H1 (cell line): ENCODE measurements at regions not wholly inside any gene's neighbourhood (a gene's known extent, or its start where the extent isn't known, plus 50 kb on each side); places are given as distances from the start of the nearest gene placed in this dataset.

Experiments used
- CBX5 ChIP-seq: fragments of 300-800, 300-1000 bp; sonication (generic); IDR thresholded peaks from 2 replicates; pipeline ENCODE4 v1.7.1; 2016; ENCODE audit warnings: antibody characterized with exemption, low read length, low read depth
- CEBPB ChIP-seq: IDR thresholded peaks from 2 replicates; pipeline ENCODE4 v1.6.1; 2012; ENCODE audit warnings: low read depth, low read length
- CHD2 ChIP-seq: IDR thresholded peaks from 2 replicates; pipeline ENCODE4 v1.6.1; 2012; ENCODE audit warnings: low read length, improper control_type of control experiment
- CREB1 ChIP-seq: IDR thresholded peaks from 2 replicates; pipeline ENCODE4 v1.6.1; 2012; ENCODE audit warnings: inconsistent platforms
- CTBP2 ChIP-seq: IDR thresholded peaks from 2 replicates; pipeline ENCODE4 v1.7.0; 2011; ENCODE audit warnings: borderline replicate concordance, mild to moderate bottlenecking, moderate library complexity, mixed read lengths, low read length; ENCODE audit not compliant: insufficient read depth, insufficient read length
- EGR1 ChIP-seq: IDR thresholded peaks from 2 replicates; pipeline ENCODE4 v1.6.1; 2011; ENCODE audit warnings: low read depth, low read length, borderline replicate concordance
- EP300 ChIP-seq, 2 experiments: IDR thresholded peaks; 1 replicate in 1 of 2; 2 replicates in 1 of 2; pipeline ENCODE4 v1.6.1; 2011 to 2012; ENCODE audit warnings: low read depth in 2 of 2, low read length in 2 of 2, mild to moderate bottlenecking in 2 of 2, borderline replicate concordance in 1 of 2, inconsistent platforms in 1 of 2, moderate library complexity in 1 of 2
- EZH2 ChIP-seq: fragments of 200-600 bp; sonication (generic); IDR thresholded peaks from 2 replicates; pipeline ENCODE4 v1.7.1; 2012; ENCODE audit warnings: low read depth, mild to moderate bottlenecking, moderate library complexity, low read length, inconsistent platforms; ENCODE audit not compliant: severe bottlenecking
- HDAC2 ChIP-seq, 2 experiments: fragments of 300-600 bp in 1 of 2; sonication (generic) in 1 of 2; IDR thresholded peaks; 2 replicates each; pipeline ENCODE4 v1.6.1; 2011 to 2012; ENCODE audit warnings: low read depth in 2 of 2, low read length in 2 of 2, mild to moderate bottlenecking in 2 of 2, moderate library complexity in 2 of 2, borderline replicate concordance in 1 of 2, inconsistent platforms in 1 of 2
- KDM5A ChIP-seq: fragments of 200-600 bp; IDR thresholded peaks from 2 replicates; pipeline ENCODE4 v1.7.1; 2012; ENCODE audit warnings: mild to moderate bottlenecking, low read length, inconsistent platforms, mixed read lengths
- PHF8 ChIP-seq: fragments of 200-600 bp; sonication (generic); conservative IDR thresholded peaks from 2 replicates; pipeline ENCODE4 v1.7.1; 2012; ENCODE audit warnings: low read depth, mild to moderate bottlenecking, inconsistent platforms, low read length, moderate library complexity
- POLR2A ChIP-seq, 2 experiments: IDR thresholded peaks; 1 replicate in 1 of 2; 2 replicates in 1 of 2; pipeline ENCODE4 v1.6.1; 2011; ENCODE audit warnings: low read depth in 2 of 2, low read length in 2 of 2, mild to moderate bottlenecking in 2 of 2; ENCODE audit errors: control extremely low read depth in 1 of 2
- RBBP5 ChIP-seq: IDR thresholded peaks from 2 replicates; pipeline ENCODE4 v1.7.1; 2012; ENCODE audit warnings: low read depth, mild to moderate bottlenecking, inconsistent platforms, low read length, moderate library complexity, borderline replicate concordance
- RFX5 ChIP-seq: IDR thresholded peaks from 2 replicates; pipeline ENCODE4 v1.6.1; 2011; ENCODE audit warnings: low read depth, low read length, improper control_type of control experiment, borderline replicate concordance
- SP1 ChIP-seq: IDR thresholded peaks from 2 replicates; pipeline ENCODE4 v1.6.1; 2011; ENCODE audit warnings: low read depth, low read length
- TAF7 ChIP-seq: optimal IDR thresholded peaks from 2 replicates; pipeline ENCODE3; 2011; ENCODE audit warnings: low read depth, mild to moderate bottlenecking, inconsistent platforms, low read length, moderate library complexity, borderline replicate concordance
- TBP ChIP-seq: IDR thresholded peaks from 2 replicates; pipeline ENCODE4 v1.6.1; 2011; ENCODE audit warnings: low read depth, low read length, improper control_type of control experiment
- TCF12 ChIP-seq: IDR thresholded peaks from 2 replicates; pipeline ENCODE4 v1.6.1; 2011; ENCODE audit warnings: low read depth, mild to moderate bottlenecking, low read length
- YY1 ChIP-seq: IDR thresholded peaks from 2 replicates; pipeline ENCODE4 v1.6.1; 2011; ENCODE audit warnings: low read depth, mild to moderate bottlenecking, low read length
- TF ChIP-seq, protein P1 (sequence below): IDR thresholded peaks from 2 replicates; pipeline ENCODE4 v1.6.1; 2011; ENCODE audit warnings: low read length, improper control_type of control experiment
- TF ChIP-seq, protein P2 (sequence below): IDR thresholded peaks from 2 replicates; pipeline ENCODE4 v1.6.1; 2012; ENCODE audit warnings: low read length, inconsistent platforms

DNA sequence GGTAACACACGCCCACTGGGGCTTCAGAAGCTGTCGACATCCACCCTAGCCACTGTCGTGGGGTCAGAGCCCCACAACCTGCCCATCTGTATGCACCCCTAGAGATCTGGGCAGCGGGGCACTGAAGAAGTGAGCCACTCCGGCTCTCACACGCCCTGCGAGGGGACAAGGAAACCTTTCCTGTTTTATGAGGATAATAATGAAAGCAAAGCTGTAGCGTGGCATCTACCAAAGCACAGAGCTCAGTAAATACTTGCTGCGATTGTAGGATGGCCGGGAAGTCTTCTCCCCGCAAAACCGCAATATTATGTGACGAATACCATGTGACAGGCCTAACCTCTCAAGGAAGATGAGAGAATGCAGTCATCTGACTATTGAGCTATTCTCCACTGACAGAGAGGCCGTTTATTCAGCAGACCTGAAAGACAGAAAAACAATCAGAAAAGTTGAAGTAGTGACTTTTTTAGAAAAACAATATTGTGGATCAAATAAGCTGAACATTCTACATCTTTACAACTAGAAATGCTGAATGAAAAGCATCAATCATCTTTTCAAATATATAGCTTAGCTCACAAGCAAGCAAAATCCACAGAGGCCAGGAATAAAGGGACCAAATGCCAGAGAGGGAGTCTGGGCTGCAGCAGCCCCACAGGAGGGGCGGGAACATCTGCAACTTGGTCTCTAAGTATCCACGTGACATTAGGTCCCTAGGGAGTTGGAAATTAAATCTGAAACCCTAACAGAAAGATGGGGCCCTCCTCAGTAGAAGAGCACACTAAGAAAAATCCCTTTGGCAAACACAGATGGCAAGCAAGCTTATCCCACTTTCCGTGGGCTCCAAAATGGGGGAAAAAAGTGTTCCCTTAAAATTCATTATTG is 207.8 kb downstream of the TTLL2 start (continued):
- TF ChIP-seq SP1 (0 out of 2 replicates have a peak, but pooled peaks have one; percentile 46), EP300 (IDR thresholded peaks at IDR 0.05; ENCODE audit: borderline replicate concordance in 1 of 2, low read depth in 2 of 2, low read length in 2 of 2) (no peak; a peak in 1 of 3 replicates), EGR1 (0 out of 2 replicates have a peak, but pooled peaks have one; percentile 10), TBP (no peak), CHD2 (no peak), CBX5 (no peak), CREB1 (no peak), TCF12 (peak; percentile 99), PHF8 (no peak), EZH2 (no peak), HDAC2 (IDR thresholded peaks at IDR 0.05; ENCODE audit: borderline replicate concordance in 1 of 2, low read depth in 2 of 2, low read length in 2 of 2) (0 out of 4 replicates have a peak, but pooled peaks of 1 of the 2 experiments have one; percentile 19), YY1 (no peak), POLR2A (IDR thresholded peaks at IDR 0.05; ENCODE audit: control extremely low read depth in 1 of 2, low read depth in 2 of 2, low read length in 2 of 2) (no peak), RBBP5 (no peak), CEBPB (no peak), RFX5 (no peak), KDM5A (no peak), CTBP2 (no peak), TAF7 (no peak)
- TF ChIP-seq, protein P1, sequence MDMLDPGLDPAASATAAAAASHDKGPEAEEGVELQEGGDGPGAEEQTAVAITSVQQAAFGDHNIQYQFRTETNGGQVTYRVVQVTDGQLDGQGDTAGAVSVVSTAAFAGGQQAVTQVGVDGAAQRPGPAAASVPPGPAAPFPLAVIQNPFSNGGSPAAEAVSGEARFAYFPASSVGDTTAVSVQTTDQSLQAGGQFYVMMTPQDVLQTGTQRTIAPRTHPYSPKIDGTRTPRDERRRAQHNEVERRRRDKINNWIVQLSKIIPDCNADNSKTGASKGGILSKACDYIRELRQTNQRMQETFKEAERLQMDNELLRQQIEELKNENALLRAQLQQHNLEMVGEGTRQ = peak; percentile 48; the same call in 1 of the 2 replicates
- TF ChIP-seq, protein P2, sequence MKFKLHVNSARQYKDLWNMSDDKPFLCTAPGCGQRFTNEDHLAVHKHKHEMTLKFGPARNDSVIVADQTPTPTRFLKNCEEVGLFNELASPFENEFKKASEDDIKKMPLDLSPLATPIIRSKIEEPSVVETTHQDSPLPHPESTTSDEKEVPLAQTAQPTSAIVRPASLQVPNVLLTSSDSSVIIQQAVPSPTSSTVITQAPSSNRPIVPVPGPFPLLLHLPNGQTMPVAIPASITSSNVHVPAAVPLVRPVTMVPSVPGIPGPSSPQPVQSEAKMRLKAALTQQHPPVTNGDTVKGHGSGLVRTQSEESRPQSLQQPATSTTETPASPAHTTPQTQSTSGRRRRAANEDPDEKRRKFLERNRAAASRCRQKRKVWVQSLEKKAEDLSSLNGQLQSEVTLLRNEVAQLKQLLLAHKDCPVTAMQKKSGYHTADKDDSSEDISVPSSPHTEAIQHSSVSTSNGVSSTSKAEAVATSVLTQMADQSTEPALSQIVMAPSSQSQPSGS = no peak
